GM12878 (cell line): ENCODE measurements at regions not wholly inside any gene's neighbourhood (a gene's known extent, or its start where the extent isn't known, plus 50 kb on each side); places are given as distances from the start of the nearest gene placed in this dataset.

ENCODE experiments used
- ATAC-seq: fragments of 200-7000 bp; cut with Tn5 transposase; 3 replicates; pipeline ENCODE4 v1.9.1; 2020; ENCODE audit warnings: mild to moderate bottlenecking, moderate library complexity
- BruUV-seq: library from RNA; stranded (reverse); fragments of 400-500 nt; replicated peaks from 2 replicates; lab custom pipeline; 2021; lab: Mats Ljungman, UMichigan
- CTCF ChIA-PET: fragments of 300-600 bp; sonication (Branson Sonifier 250); formaldehyde crosslinking; extraction: SDS; loops from one replicate; lab custom pipeline; 2021; ENCODE audit warnings: inconsistent platforms; lab: Yijun Ruan, JAX
- POLR2A ChIA-PET: fragments of 350-600 bp; formaldehyde crosslinking; extraction: SDS; loops from one replicate; lab custom pipeline; 2021; ENCODE audit warnings: inconsistent platforms; lab: Charles Lee
- RAD21 ChIA-PET: fragments of 300-600 bp; sonication (Branson Sonifier 250); formaldehyde crosslinking; loops from one replicate; lab custom pipeline; 2023; ENCODE audit warnings: antibody characterized with exemption; ENCODE audit not compliant: unreplicated experiment; lab: Charles Lee
- SMC1A ChIA-PET: fragments of 300-600 bp; sonication (Branson Sonifier 250); formaldehyde crosslinking; loops from one replicate; lab custom pipeline; 2023; ENCODE audit not compliant: unreplicated experiment, uncharacterized antibody; lab: Charles Lee
- DNase-seq: peaks from one replicate; pipeline ENCODE4 v3.0.0-alpha.2; 2011; ENCODE audit warnings: low read depth, low spot score
- FAIRE-seq: peaks from 3 replicates; lab custom pipeline; 2011; peaks lifted over from hg19 to GRCh38; lab: Jason Lieb, UNC
- H2AFZ ChIP-seq: 2 replicates; pipeline ENCODE4 v1.6.0; 2011; ENCODE audit warnings: low read depth, low read length, control low read depth; ENCODE audit not compliant: control insufficient read depth
- H3K27ac ChIP-seq: 2 replicates; pipeline ENCODE4 v1.5.1; 2011; ENCODE audit warnings: control low read depth; ENCODE audit not compliant: control insufficient read depth, insufficient read depth
- H3K27me3 ChIP-seq, 2 experiments: replicated peaks in 1 of 2; 2 replicates each; pipeline versions ENCODE4 v1.6.0 to v1.6.1; 2011; ENCODE audit warnings: low read length in 1 of 2; ENCODE audit not compliant: control insufficient read depth in 2 of 2, insufficient read depth in 2 of 2
- H3K36me3 ChIP-seq, 2 experiments: 2 replicates each; pipeline ENCODE4 v1.5.1; 2011; ENCODE audit warnings: low read length in 1 of 2; ENCODE audit not compliant: control insufficient read depth in 2 of 2, insufficient read depth in 2 of 2
- H3K4me1 ChIP-seq: 2 replicates; pipeline ENCODE4 v1.6.1; 2011; ENCODE audit warnings: mild to moderate bottlenecking, low read length, moderate library complexity, mixed read lengths; ENCODE audit not compliant: control insufficient read depth, insufficient read depth
- H3K4me2 ChIP-seq: 2 replicates; pipeline ENCODE4 v1.6.0; 2011; ENCODE audit warnings: control low read depth; ENCODE audit not compliant: control insufficient read depth, insufficient read depth
- H3K4me3 ChIP-seq: fragments of 200-600 bp; sonication (generic); 2 replicates; pipeline ENCODE4 v1.5.1; 2016
- H3K79me2 ChIP-seq: 2 replicates; pipeline ENCODE4 v1.6.0; 2011; ENCODE audit warnings: low read length; ENCODE audit not compliant: control insufficient read depth, insufficient read depth
- H3K9ac ChIP-seq: 2 replicates; pipeline ENCODE4 v1.8.0; 2011; ENCODE audit warnings: low read length, control low read depth, mixed read lengths; ENCODE audit not compliant: control insufficient read depth, insufficient read depth
- H3K9me3 ChIP-seq: replicated peaks from 3 replicates; pipeline ENCODE4 v1.5.1; 2011; ENCODE audit warnings: mild to moderate bottlenecking, low read length; ENCODE audit not compliant: control insufficient read depth, insufficient read depth
- H4K20me1 ChIP-seq: 2 replicates; pipeline ENCODE4 v1.6.0; 2011; ENCODE audit not compliant: control insufficient read depth, insufficient read depth
- CBFB ChIP-seq: IDR thresholded peaks from 2 replicates; pipeline ENCODE4 v1.6.1; 2016; ENCODE audit warnings: antibody characterized with exemption, low read depth
- LARP7 ChIP-seq: fragments of 450-650 bp; IDR thresholded peaks from 2 replicates; pipeline ENCODE4 v1.6.1; 2017; ENCODE audit warnings: mild to moderate bottlenecking
- NRF1 ChIP-seq: conservative IDR thresholded peaks from 2 replicates; pipeline ENCODE4 v1.6.1; 2011; ENCODE audit warnings: mild to moderate bottlenecking, low read depth, low read length, improper control_type of control experiment
- WGBS: methylation state at CpG from one replicate; pipeline ENCODE4 v1.1.6; 2016; ENCODE audit warnings: low lambda C conversion rate; ENCODE audit not compliant: insufficient replicate concordance, insufficient coverage; ENCODE audit errors: missing lambda C conversion rate; 5-methylcytosine and 5-hydroxymethylcytosine counted together
- in situ Hi-C: fragments of 300-500 bp; cut with MboI; formaldehyde crosslinking; loops from 9 replicates; pipeline ENCODE4 v1.14.3; 2018; ENCODE audit warnings: mixed read lengths
- intact Hi-C: fragments of 100-400 bp; cut with micrococcal nuclease; formaldehyde crosslinking; loops from one replicate; pipeline ENCODE4 v1.14.2; 2022; ENCODE audit not compliant: unreplicated experiment
- TF ChIP-seq, protein P1 (sequence below): fragments of 450-650 bp; IDR thresholded peaks from 2 replicates; pipeline ENCODE4 v1.6.1; 2018; ENCODE audit warnings: mild to moderate bottlenecking, low read depth, moderate library complexity; ENCODE audit not compliant: partially characterized antibody
- TF ChIP-seq, protein P2 (sequence below): IDR thresholded peaks from 2 replicates; pipeline ENCODE4 v1.6.1; 2012; ENCODE audit warnings: low read depth, low read length, improper control_type of control experiment
- TF ChIP-seq, protein P3 (sequence below): IDR thresholded peaks from 2 replicates; pipeline ENCODE4 v1.6.1; 2012; ENCODE audit warnings: low read length, inconsistent platforms
- TF ChIP-seq, protein P4 (sequence below): IDR thresholded peaks from 2 replicates; pipeline ENCODE4 v1.6.1; 2012; ENCODE audit warnings: improper control_type of control experiment, low read depth, low read length; ENCODE audit not compliant: insufficient replicate concordance

DNA sequence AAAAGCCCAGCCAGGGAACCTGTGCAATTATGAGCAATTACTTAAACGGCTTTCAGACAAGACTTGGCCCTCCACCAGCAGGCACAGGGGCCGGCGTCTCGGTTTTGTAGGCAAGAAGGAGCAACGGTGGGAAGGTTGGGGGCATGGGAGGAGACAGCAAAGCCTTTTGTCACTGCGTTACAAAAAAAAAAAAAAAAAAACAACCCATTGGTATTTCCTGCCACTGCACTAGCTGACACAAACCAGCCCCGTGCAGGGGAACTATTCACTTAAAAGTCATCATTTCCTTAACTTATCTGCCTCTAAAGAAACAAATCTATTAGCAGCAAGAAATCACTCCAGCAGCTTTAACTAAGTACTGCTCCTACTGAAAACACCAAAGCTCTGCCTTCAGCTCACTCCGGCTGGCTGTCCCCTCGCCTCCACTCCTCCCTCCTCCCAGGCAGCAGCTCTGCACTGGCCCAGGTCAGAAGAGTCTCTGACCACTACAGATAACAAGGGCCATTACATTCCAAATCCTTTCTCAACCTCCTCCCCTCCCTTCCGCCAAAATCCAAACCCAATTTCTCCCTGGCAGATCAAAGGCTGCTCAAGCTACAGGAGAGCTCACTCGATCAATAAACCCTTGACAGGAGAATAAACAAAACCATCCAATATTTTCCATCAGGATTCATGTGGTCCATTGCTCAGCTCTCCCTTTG lies 105.2 kb upstream of the CDKN3 start:
- H3K9me3 ChIP-seq = no peaks in the 10 kb centered on the region
- H3K79me2 ChIP-seq = no peaks in the 10 kb centered on the region
- no peak overlapping the region for H3K4me3 ChIP-seq
- intact Hi-C loops = no loop called here
- H3K4me2 ChIP-seq = no peak overlapping the region
- no TSS peak for BruUV-seq
- no peak overlapping the region for H3K9ac ChIP-seq
- ChIA-PET POLR2A (no interaction called here), CTCF (interaction anchor here (1.2 to 1.9 kb wide), 2 partner anchors 14 to 56 kb away, joined by 3 to 6 read pairs; no protein-coding TSS in a partner anchor), SMC1A (interaction anchor here (2.4 kb wide), 1 partner anchor 14 kb away, joined by 7 read pairs; no protein-coding TSS in a partner anchor), RAD21 (no interaction called here)
- DNase-seq (no peak), FAIRE-seq (no peak), ATAC-seq (no peak)
- H3K36me3 ChIP-seq = no peaks in the 10 kb centered on the region
- TF ChIP-seq, protein P1, sequence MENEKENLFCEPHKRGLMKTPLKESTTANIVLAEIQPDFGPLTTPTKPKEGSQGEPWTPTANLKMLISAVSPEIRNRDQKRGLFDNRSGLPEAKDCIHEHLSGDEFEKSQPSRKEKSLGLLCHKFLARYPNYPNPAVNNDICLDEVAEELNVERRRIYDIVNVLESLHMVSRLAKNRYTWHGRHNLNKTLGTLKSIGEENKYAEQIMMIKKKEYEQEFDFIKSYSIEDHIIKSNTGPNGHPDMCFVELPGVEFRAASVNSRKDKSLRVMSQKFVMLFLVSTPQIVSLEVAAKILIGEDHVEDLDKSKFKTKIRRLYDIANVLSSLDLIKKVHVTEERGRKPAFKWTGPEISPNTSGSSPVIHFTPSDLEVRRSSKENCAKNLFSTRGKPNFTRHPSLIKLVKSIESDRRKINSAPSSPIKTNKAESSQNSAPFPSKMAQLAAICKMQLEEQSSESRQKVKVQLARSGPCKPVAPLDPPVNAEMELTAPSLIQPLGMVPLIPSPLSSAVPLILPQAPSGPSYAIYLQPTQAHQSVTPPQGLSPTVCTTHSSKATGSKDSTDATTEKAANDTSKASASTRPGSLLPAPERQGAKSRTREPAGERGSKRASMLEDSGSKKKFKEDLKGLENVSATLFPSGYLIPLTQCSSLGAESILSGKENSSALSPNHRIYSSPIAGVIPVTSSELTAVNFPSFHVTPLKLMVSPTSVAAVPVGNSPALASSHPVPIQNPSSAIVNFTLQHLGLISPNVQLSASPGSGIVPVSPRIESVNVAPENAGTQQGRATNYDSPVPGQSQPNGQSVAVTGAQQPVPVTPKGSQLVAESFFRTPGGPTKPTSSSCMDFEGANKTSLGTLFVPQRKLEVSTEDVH = no peak
- TF ChIP-seq, protein P2, sequence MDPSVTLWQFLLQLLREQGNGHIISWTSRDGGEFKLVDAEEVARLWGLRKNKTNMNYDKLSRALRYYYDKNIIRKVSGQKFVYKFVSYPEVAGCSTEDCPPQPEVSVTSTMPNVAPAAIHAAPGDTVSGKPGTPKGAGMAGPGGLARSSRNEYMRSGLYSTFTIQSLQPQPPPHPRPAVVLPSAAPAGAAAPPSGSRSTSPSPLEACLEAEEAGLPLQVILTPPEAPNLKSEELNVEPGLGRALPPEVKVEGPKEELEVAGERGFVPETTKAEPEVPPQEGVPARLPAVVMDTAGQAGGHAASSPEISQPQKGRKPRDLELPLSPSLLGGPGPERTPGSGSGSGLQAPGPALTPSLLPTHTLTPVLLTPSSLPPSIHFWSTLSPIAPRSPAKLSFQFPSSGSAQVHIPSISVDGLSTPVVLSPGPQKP = no peak
- TF ChIP-seq, protein P3, sequence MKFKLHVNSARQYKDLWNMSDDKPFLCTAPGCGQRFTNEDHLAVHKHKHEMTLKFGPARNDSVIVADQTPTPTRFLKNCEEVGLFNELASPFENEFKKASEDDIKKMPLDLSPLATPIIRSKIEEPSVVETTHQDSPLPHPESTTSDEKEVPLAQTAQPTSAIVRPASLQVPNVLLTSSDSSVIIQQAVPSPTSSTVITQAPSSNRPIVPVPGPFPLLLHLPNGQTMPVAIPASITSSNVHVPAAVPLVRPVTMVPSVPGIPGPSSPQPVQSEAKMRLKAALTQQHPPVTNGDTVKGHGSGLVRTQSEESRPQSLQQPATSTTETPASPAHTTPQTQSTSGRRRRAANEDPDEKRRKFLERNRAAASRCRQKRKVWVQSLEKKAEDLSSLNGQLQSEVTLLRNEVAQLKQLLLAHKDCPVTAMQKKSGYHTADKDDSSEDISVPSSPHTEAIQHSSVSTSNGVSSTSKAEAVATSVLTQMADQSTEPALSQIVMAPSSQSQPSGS = no peak
- TF ChIP-seq, protein P4, sequence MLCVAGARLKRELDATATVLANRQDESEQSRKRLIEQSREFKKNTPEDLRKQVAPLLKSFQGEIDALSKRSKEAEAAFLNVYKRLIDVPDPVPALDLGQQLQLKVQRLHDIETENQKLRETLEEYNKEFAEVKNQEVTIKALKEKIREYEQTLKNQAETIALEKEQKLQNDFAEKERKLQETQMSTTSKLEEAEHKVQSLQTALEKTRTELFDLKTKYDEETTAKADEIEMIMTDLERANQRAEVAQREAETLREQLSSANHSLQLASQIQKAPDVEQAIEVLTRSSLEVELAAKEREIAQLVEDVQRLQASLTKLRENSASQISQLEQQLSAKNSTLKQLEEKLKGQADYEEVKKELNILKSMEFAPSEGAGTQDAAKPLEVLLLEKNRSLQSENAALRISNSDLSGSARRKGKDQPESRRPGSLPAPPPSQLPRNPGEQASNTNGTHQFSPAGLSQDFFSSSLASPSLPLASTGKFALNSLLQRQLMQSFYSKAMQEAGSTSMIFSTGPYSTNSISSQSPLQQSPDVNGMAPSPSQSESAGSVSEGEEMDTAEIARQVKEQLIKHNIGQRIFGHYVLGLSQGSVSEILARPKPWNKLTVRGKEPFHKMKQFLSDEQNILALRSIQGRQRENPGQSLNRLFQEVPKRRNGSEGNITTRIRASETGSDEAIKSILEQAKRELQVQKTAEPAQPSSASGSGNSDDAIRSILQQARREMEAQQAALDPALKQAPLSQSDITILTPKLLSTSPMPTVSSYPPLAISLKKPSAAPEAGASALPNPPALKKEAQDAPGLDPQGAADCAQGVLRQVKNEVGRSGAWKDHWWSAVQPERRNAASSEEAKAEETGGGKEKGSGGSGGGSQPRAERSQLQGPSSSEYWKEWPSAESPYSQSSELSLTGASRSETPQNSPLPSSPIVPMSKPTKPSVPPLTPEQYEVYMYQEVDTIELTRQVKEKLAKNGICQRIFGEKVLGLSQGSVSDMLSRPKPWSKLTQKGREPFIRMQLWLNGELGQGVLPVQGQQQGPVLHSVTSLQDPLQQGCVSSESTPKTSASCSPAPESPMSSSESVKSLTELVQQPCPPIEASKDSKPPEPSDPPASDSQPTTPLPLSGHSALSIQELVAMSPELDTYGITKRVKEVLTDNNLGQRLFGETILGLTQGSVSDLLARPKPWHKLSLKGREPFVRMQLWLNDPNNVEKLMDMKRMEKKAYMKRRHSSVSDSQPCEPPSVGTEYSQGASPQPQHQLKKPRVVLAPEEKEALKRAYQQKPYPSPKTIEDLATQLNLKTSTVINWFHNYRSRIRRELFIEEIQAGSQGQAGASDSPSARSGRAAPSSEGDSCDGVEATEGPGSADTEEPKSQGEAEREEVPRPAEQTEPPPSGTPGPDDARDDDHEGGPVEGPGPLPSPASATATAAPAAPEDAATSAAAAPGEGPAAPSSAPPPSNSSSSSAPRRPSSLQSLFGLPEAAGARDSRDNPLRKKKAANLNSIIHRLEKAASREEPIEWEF = no peak
- TF ChIP-seq CBFB (no peak), NRF1 (no peak), LARP7 (no peak)
- H3K27ac ChIP-seq = no peak overlapping the region
- H3K27me3 ChIP-seq = no peaks in the 10 kb centered on the region; a peak in 1 of 4 replicates
- 31% methylated on average over 11 of the region's 11 CpGs for WGBS
- H4K20me1 ChIP-seq = no peaks in the 10 kb centered on the region
- no peaks in the 10 kb centered on the region for H3K4me1 ChIP-seq
- in situ Hi-C loops = no loop called here
- no peak overlapping the region for H2AFZ ChIP-seq
